GM12878 (cell line): ENCODE measurements at regions not wholly inside any gene's neighbourhood (a gene's known extent, or its start where the extent isn't known, plus 50 kb on each side); places are given as distances from the start of the nearest gene placed in this dataset.

ENCODE experiments used
- ATAC-seq: fragments of 200-7000 bp; cut with Tn5 transposase; 3 replicates; pipeline ENCODE4 v1.9.1; 2020; ENCODE audit warnings: mild to moderate bottlenecking, moderate library complexity
- BruUV-seq: library from RNA; stranded (reverse); fragments of 400-500 nt; replicated peaks from 2 replicates; lab custom pipeline; 2021; lab: Mats Ljungman, UMichigan
- CTCF ChIA-PET: fragments of 300-600 bp; sonication (Branson Sonifier 250); formaldehyde crosslinking; extraction: SDS; loops from one replicate; lab custom pipeline; 2021; ENCODE audit warnings: inconsistent platforms; lab: Yijun Ruan, JAX
- POLR2A ChIA-PET: fragments of 350-600 bp; formaldehyde crosslinking; extraction: SDS; loops from one replicate; lab custom pipeline; 2021; ENCODE audit warnings: inconsistent platforms; lab: Charles Lee
- RAD21 ChIA-PET: fragments of 300-600 bp; sonication (Branson Sonifier 250); formaldehyde crosslinking; loops from one replicate; lab custom pipeline; 2023; ENCODE audit warnings: antibody characterized with exemption; ENCODE audit not compliant: unreplicated experiment; lab: Charles Lee
- SMC1A ChIA-PET: fragments of 300-600 bp; sonication (Branson Sonifier 250); formaldehyde crosslinking; loops from one replicate; lab custom pipeline; 2023; ENCODE audit not compliant: unreplicated experiment, uncharacterized antibody; lab: Charles Lee
- DNase-seq: peaks from one replicate; pipeline ENCODE4 v3.0.0-alpha.2; 2011; ENCODE audit warnings: low read depth, low spot score
- FAIRE-seq: peaks from 3 replicates; lab custom pipeline; 2011; peaks lifted over from hg19 to GRCh38; lab: Jason Lieb, UNC
- H2AFZ ChIP-seq: 2 replicates; pipeline ENCODE4 v1.6.0; 2011; ENCODE audit warnings: low read depth, low read length, control low read depth; ENCODE audit not compliant: control insufficient read depth
- H3K27ac ChIP-seq: 2 replicates; pipeline ENCODE4 v1.5.1; 2011; ENCODE audit warnings: control low read depth; ENCODE audit not compliant: control insufficient read depth, insufficient read depth
- H3K27me3 ChIP-seq, 2 experiments: replicated peaks in 1 of 2; 2 replicates each; pipeline versions ENCODE4 v1.6.0 to v1.6.1; 2011; ENCODE audit warnings: low read length in 1 of 2; ENCODE audit not compliant: control insufficient read depth in 2 of 2, insufficient read depth in 2 of 2
- H3K36me3 ChIP-seq, 2 experiments: 2 replicates each; pipeline ENCODE4 v1.5.1; 2011; ENCODE audit warnings: low read length in 1 of 2; ENCODE audit not compliant: control insufficient read depth in 2 of 2, insufficient read depth in 2 of 2
- H3K4me1 ChIP-seq: 2 replicates; pipeline ENCODE4 v1.6.1; 2011; ENCODE audit warnings: mild to moderate bottlenecking, low read length, moderate library complexity, mixed read lengths; ENCODE audit not compliant: control insufficient read depth, insufficient read depth
- H3K4me2 ChIP-seq: 2 replicates; pipeline ENCODE4 v1.6.0; 2011; ENCODE audit warnings: control low read depth; ENCODE audit not compliant: control insufficient read depth, insufficient read depth
- H3K4me3 ChIP-seq: fragments of 200-600 bp; sonication (generic); 2 replicates; pipeline ENCODE4 v1.5.1; 2016
- H3K79me2 ChIP-seq: 2 replicates; pipeline ENCODE4 v1.6.0; 2011; ENCODE audit warnings: low read length; ENCODE audit not compliant: control insufficient read depth, insufficient read depth
- H3K9ac ChIP-seq: 2 replicates; pipeline ENCODE4 v1.8.0; 2011; ENCODE audit warnings: low read length, control low read depth, mixed read lengths; ENCODE audit not compliant: control insufficient read depth, insufficient read depth
- H3K9me3 ChIP-seq: replicated peaks from 3 replicates; pipeline ENCODE4 v1.5.1; 2011; ENCODE audit warnings: mild to moderate bottlenecking, low read length; ENCODE audit not compliant: control insufficient read depth, insufficient read depth
- H4K20me1 ChIP-seq: 2 replicates; pipeline ENCODE4 v1.6.0; 2011; ENCODE audit not compliant: control insufficient read depth, insufficient read depth
- ATF7 ChIP-seq: fragments of 450-650 bp; IDR thresholded peaks from 2 replicates; pipeline ENCODE4 v1.6.1; 2016; ENCODE audit warnings: low read depth, mild to moderate bottlenecking
- BMI1 ChIP-seq: fragments of 450-650 bp; IDR thresholded peaks from 2 replicates; pipeline ENCODE4 v1.6.1; 2016; ENCODE audit warnings: mild to moderate bottlenecking, moderate library complexity, borderline replicate concordance
- ELK1 ChIP-seq: IDR thresholded peaks from 2 replicates; pipeline ENCODE4 v1.6.1; 2012; ENCODE audit warnings: low read depth, low read length, improper control_type of control experiment
- ESRRA ChIP-seq: IDR thresholded peaks from 2 replicates; pipeline ENCODE4 v1.6.1; 2012; ENCODE audit warnings: mild to moderate bottlenecking, low read length, improper control_type of control experiment
- ETV6 ChIP-seq, 2 experiments: fragments of 450-650 bp in 1 of 2; IDR thresholded peaks in 1 of 2; conservative IDR thresholded peaks in 1 of 2; 2 replicates each; pipeline ENCODE4 v1.6.1; 2014; ENCODE audit warnings: antibody characterized with exemption in 1 of 2, borderline replicate concordance in 1 of 2, low read depth in 1 of 2, mild to moderate bottlenecking in 1 of 2, moderate library complexity in 1 of 2
- GABPA ChIP-seq: IDR thresholded peaks from 2 replicates; pipeline ENCODE4 v1.6.1; 2014; ENCODE audit warnings: antibody characterized with exemption, low read depth, mild to moderate bottlenecking, inconsistent platforms
- LARP7 ChIP-seq: fragments of 450-650 bp; IDR thresholded peaks from 2 replicates; pipeline ENCODE4 v1.6.1; 2017; ENCODE audit warnings: mild to moderate bottlenecking
- NKRF ChIP-seq: fragments of 450-650 bp; conservative IDR thresholded peaks from 2 replicates; pipeline ENCODE4 v1.6.1; 2017; ENCODE audit warnings: mild to moderate bottlenecking, moderate library complexity
- NR2C2 ChIP-seq: IDR thresholded peaks from 2 replicates; pipeline ENCODE4 v1.6.1; 2011; ENCODE audit warnings: borderline replicate concordance, low read depth; ENCODE audit not compliant: control insufficient read depth, insufficient read length
- SRF ChIP-seq, 2 experiments: IDR thresholded peaks; 2 replicates each; pipeline ENCODE4 v1.6.1; 2011; ENCODE audit warnings: low read depth in 2 of 2, low read length in 2 of 2, mild to moderate bottlenecking in 1 of 2, moderate library complexity in 1 of 2
- ZZZ3 ChIP-seq: IDR thresholded peaks from 2 replicates; pipeline ENCODE4 v1.6.1; 2011; ENCODE audit warnings: low read depth; ENCODE audit not compliant: control insufficient read depth, insufficient read length
- WGBS: methylation state at CpG from one replicate; pipeline ENCODE4 v1.1.6; 2016; ENCODE audit warnings: low lambda C conversion rate; ENCODE audit not compliant: insufficient replicate concordance, insufficient coverage; ENCODE audit errors: missing lambda C conversion rate; 5-methylcytosine and 5-hydroxymethylcytosine counted together
- in situ Hi-C: fragments of 300-500 bp; cut with MboI; formaldehyde crosslinking; loops from 9 replicates; pipeline ENCODE4 v1.14.3; 2018; ENCODE audit warnings: mixed read lengths
- intact Hi-C: fragments of 100-400 bp; cut with micrococcal nuclease; formaldehyde crosslinking; loops from one replicate; pipeline ENCODE4 v1.14.2; 2022; ENCODE audit not compliant: unreplicated experiment

GRCh38 chr13:37201081-37201480, 95.6 kb upstream of the CSNK1A1L start:
- no peak for FAIRE-seq

GRCh38 chr13:37198629-37199028, 93.2 kb upstream of the CSNK1A1L start:
- Histone ChIP-seq H3K4me1 (no peaks in the 10 kb centered on the region), H3K36me3 (no peaks in the 10 kb centered on the region), H3K4me2 (no peak overlapping the region), H3K9me3 (no peaks in the 10 kb centered on the region), H3K9ac (no peak overlapping the region), H3K79me2 (no peaks in the 10 kb centered on the region), H3K27ac (no peak overlapping the region), H2AFZ (no peak overlapping the region), H4K20me1 (no peaks in the 10 kb centered on the region), H3K27me3 (no peaks in the 10 kb centered on the region), H3K4me3 (no peak overlapping the region)
- SMC1A ChIA-PET = no interaction called here
- DNase-seq (no peak), FAIRE-seq (no peak), ATAC-seq (no peak)
- WGBS = 0% methylated on average over 1 of the region's 1 CpG
- intact Hi-C loops = no loop called here
- BruUV-seq = no TSS peak
- RAD21 ChIA-PET = no interaction called here
- CTCF ChIA-PET = no interaction called here
- TF ChIP-seq BMI1 = no peak
- TF ChIP-seq SRF (IDR thresholded peaks at IDR 0.05; ENCODE audit: low read depth in 2 of 2, low read length in 2 of 2) = no peak
- no peak for TF ChIP-seq ETV6 (conservative IDR thresholded peaks at IDR 0.05 in 1 of 2, IDR thresholded peaks at IDR 0.05 in 1 of 2; ENCODE audit: borderline replicate concordance in 1 of 2, low read depth in 1 of 2)
- TF ChIP-seq ELK1 = no peak
- no peak for TF ChIP-seq ZZZ3
- TF ChIP-seq ESRRA = no peak
- no peak for TF ChIP-seq GABPA
- TF ChIP-seq ATF7 = no peak
- TF ChIP-seq LARP7 = no peak
- TF ChIP-seq NR2C2 = no peak
- in situ Hi-C loops = no loop called here
- POLR2A ChIA-PET = no interaction called here

More at GRCh38 chr13:37201081-37201480, 95.6 kb upstream of the CSNK1A1L start:
- no peak overlapping the region for H3K9ac ChIP-seq
- SMC1A ChIA-PET = interaction anchor here (0.8 kb wide), 1 partner anchor 14 kb away, joined by 3 read pairs; no protein-coding TSS in a partner anchor
- 0% methylated on average over 5 of the region's 5 CpGs for WGBS
- H3K4me3 ChIP-seq = no peak overlapping the region
- no peak for DNase-seq
- intact Hi-C loops = no loop called here
- CTCF ChIA-PET = no interaction called here
- RAD21 ChIA-PET = no interaction called here
- no TSS peak for BruUV-seq
- no peak overlapping the region for H3K4me2 ChIP-seq
- H3K36me3 ChIP-seq = no peaks in the 10 kb centered on the region
- no peaks in the 10 kb centered on the region for H3K9me3 ChIP-seq
- no peak for TF ChIP-seq NKRF
- no peaks in the 10 kb centered on the region for H3K79me2 ChIP-seq
- H3K27me3 ChIP-seq = no peaks in the 10 kb centered on the region
- POLR2A ChIA-PET = no interaction called here
- no peak for ATAC-seq
- no peaks in the 10 kb centered on the region for H3K4me1 ChIP-seq
- in situ Hi-C loops = no loop called here
- no peak overlapping the region for H3K27ac ChIP-seq
- H4K20me1 ChIP-seq = no peaks in the 10 kb centered on the region
- H2AFZ ChIP-seq = no peak overlapping the region
